HG02943 (cell line): ENCODE measurements at regions not wholly inside any gene's neighbourhood (a gene's known extent, or its start where the extent isn't known, plus 50 kb on each side); places are given as distances from the start of the nearest gene placed in this dataset.
"Not testable (repeated sequence)": the region's sequence is repeated elsewhere in the genome, so short reads cannot be mapped to it uniquely, and the experiment has no call there.

Source experiments
- ATAC-seq: cut with Tn5 transposase; IDR thresholded peaks from one replicate; pipeline ENCODE4 v1.9.1; 2021; ENCODE audit warnings: mild to moderate bottlenecking, low read depth, moderate library complexity; ENCODE audit not compliant: unreplicated experiment

DNA sequence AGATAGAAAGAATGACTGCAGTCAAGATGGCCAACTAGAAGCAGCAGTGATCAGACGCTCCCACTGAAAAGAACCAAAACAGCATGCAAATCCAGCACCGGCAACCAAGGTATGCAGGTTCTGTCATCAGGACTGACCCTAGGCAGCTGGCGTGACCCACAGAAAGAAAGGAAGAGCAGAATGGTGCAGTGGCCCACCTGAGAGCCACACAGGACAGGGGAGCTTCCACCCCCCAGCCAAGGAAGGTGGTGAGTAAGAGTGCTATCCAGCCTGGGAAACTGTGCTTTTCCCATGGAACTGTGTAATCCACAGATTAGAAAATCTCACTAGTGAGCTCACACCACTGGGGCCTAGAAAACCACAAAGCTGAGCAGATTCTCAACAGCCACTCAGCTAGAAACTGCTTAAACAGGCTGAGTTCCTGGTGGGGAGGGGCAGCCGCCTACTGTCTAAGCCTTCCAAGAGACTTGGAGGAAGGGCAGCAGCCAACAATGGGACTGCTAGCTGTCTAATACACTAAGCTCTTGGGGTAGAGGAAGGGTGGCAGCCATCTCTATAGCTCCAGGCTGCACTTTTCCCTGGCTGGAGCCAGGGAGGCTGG lies 127.9 kb downstream of the EVA1A start:
- ATAC-seq: peak; percentile 82

DNA sequence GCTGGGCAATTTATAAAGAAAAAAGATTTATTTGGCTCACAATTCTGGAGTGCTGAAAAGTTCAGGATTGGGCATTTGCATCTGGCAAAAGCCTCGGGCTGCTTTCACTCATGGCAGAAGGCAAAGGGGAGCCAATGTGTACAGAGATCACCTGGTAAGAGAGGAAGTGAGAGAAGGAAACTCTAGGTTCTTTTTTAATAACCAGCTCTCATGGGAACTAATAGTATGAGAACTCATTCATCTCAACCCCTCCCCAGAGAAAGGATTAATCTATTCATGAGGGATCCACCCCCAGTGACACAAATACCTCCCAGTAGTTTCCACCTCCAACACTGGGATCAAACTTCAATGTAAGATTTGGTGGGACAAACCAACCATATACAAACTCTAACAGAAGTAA lies 129.0 kb downstream of the EVA1A start:
- ATAC-seq: peak; percentile 66

DNA sequence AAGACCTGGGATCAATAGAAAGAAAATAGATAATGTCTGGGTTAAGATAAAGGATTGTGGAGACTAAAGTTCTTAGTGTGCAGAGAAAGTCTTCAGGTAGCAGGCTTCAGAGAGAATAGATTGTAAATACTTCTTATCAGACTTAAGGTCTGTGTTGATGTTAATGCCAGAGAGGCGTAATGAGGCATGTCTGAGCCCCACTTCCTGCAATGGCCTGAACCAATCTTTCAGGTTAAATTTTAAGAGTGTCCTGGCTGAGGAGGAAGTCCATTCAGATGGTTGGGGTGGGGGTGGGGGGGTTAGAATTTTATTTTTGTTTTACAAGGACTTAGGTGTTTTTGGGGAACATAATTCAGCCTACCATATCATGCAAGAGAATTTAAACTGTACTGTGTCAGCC lies 129.5 kb downstream of the EVA1A start:
- ATAC-seq: peak; percentile 16

DNA sequence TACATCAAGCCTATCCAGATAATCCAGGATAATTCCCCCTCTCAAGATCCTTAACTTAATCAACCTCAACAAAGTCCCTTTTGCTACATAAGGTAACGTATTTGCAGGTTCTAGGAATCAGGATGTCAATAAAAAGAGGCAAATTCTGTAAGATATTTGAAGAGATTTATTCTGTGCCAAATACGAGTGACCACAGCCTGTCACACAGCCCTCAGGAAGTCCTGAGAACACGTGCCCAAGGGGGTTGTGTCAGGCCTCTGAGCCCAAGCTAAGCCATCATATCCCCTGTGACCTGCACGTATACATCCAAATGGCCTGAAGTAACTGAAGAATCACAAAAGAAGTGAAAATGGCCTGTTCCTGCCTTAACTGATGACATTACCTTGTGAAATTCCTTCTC lies 130.3 kb downstream of the EVA1A start:
- ATAC-seq: not testable (repeated sequence)

DNA sequence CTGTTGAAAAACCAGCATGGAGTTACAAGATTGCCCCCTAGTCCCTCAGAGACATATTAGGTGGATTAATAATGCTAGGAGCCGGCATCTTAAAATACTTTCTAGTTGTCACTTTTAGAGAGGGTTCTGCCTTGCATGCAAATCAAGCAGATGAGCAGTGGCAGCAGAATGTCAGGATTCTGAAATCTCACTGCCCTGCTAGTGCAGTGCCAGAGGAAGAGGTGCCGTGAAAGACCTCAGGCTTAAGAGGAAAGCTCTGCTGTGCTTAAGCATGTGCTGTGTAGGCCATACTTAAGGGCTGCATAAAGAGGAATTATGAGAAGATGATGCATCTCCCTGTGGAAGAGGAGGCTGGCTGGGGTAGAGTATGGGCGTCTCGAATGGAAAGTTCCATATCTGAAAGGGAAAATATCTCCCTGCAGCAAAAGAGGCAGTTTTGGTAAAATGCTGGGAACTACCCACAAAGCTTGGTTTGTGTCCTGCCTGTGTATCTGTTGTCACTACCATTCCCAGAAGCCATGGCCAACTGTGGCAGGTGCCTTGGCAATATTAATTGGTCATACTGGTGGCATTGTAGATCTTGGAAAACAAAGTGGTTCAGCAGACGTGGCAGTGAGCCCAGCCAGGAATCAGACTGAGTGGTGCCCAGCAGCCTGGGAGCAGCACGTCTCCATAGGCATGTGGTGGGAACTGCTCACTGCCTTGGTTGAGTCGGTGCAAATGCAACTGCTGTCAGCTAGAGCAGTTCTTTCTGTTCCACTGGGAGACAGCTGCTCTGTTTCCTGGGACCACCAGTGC lies 131.9 kb downstream of the EVA1A start:
- ATAC-seq: no peak

DNA sequence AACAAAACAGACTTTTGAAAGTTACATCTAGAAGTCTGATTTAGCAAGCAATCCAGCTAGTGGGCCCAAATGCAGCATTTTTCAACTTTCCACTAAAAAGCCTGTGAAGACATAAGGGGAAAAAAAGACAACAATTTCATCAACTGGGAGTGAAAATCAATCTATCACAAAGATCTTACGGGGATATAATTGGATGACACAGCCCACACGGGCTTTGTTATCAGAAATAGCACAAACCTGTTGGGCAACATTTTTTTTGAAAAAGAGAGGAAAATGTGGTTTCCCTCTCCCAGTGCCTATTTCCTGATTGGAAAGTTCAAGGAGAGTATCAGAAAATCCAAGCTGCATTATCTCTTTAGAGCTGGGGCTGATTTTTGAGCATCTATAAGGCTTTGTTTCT lies 132.7 kb downstream of the EVA1A start:
- ATAC-seq: no peak

DNA sequence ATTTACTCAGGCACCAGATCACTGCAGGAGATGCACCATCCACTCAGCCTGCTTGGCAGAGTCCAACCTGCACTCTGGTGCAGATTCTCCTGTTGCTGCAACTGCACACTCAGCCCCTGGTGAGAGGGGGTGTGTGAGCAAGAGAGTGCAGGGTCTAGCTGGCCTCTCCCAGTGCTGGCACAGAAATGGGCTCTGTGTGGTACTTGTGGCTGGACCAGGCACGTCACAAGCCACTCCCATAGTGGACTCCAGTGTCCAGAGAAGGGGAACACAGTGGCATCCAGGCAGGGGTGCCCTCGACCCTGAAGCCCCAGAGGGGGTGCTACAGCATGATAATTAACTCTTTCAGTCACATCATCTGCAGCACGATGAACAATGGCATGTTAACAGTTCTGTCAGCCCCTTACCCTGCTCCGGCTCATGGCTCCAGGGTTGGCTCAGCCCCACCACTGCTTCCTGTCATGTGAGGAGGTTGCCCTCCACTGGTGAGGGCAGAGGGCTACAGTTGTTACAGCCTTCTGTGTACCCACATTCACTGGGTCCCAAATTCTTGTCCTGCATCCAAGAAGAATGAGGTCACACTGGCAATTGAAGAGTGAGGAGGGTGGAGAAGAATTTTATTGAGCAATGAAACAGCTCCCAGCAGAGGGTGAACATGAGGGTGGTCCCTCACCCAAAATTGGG lies 135.7 kb downstream of the EVA1A start:
- no peak for ATAC-seq

DNA sequence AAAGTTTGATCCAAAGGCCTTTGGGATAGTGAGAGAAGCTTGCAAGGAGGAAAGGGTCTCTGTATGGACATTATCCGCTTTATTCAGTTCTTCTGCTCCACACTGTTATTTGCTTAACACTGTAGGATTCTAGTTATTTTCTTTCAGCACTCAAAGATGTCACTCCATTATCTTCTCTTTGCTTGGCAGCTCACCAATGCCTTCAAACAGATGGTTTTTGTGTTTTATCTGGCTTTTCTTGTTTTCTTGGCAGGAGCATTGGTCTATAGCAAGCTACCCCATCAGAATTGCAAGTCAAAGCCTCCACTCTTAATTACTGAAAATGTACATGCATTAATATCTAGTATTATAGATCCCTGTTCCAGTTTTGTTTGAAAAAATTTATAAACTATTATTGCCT lies 138.8 kb downstream of the EVA1A start:
- ATAC-seq: no peak

DNA sequence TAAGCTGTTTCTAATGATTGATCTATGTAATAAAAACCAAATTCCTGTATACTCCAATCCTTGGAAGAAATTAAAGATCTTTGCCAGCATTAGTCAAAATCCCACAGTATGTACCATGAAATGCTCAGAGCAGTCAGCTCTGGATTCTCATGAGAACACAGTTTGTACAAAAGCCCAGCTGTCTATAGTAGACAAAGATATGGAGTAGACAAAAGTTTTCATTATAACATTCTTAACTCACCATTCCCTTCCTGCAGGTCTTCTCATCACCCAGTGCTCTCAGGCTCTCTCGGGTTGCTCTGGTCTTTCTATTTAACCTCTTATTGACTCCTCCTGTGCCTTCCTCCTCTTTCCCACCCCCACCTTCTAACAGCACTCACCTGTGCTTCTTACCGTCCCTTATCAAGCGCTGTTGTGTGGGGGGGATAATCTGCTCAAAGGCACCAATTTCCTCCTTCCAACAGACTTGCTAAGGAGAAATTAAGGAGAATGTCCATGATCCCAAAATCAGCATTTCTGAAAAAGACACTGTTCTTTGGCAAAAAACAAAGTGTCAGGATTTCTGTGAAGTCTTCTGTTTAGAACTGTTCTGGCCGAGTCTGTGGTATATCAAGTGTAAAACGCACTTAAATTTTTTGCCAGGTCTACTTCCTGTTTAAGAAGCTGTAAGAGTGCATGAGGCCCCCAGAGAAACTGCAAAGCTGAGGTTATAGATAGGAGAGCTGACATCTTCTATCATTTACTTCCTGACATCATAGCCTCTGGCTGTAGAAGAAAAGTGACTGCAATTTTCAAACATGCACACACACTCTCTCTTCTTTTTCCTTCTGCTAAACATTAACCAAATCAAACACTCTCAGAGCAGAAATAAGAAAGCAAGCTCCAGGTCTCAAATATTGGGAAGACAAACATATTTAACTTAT lies 144.1 kb downstream of the EVA1A start:
- ATAC-seq: peak; percentile 71

DNA sequence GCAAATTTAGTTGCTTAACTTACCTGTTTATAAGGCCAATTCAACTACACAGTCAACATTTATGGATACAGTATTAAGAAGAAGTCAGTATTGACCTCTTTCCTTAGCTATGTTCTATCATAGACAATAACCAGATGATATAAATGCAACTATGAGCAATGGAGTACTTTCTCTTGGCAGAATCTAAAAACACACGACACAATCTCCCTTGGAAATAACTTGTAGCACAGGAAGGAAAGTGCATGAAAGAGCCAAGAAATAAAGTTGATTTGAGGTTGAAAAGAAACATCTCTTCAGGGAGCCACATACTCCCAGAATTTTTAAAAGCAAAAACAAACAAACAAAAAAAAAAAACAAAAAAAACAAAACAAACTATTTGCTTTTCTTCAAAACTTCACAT lies 145.0 kb downstream of the EVA1A start:
- ATAC-seq: no peak

DNA sequence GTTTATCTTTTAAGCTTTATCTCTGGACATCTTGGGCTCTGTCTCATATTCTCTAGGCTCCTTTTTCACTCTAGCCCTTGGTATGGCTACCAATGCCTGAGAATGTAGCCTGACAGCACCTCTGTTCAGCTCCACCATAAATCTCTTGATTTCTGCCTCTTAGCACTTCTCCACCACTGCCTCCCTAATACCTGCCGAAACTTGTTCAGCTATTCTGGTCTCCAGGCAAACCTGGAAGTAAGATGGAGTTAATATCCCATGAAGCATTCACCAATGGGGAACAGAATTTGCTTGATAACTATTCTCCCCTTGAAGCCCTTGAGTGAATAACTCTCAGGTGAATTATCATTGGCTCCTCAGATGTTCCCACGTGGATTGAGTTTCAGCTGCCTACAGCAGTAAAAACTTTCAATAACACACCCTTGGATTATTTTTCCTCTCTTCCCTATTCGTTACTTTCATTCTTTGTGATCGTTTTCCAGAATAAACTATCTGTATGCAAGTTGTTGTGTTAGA lies 145.6 kb downstream of the EVA1A start:
- no peak for ATAC-seq

DNA sequence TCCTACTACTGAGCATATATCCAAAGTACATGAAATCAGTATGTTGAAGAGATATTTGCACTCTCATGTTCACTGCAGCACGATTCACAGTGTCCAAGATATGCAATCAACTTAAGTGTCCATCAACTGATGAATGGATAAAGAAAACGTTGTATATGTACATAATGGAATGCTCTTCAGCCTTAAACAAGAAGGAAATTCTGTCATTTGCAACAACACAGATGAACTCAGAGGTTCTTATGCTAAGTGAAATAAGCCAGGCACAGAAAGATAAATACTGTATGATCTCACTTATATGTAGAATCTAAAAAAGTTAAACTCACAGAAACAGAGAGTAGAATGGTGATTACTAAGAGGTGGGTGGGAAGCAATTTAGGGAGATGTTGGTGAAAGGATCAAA lies 149.2 kb downstream of the EVA1A start:
- no peak for ATAC-seq

DNA sequence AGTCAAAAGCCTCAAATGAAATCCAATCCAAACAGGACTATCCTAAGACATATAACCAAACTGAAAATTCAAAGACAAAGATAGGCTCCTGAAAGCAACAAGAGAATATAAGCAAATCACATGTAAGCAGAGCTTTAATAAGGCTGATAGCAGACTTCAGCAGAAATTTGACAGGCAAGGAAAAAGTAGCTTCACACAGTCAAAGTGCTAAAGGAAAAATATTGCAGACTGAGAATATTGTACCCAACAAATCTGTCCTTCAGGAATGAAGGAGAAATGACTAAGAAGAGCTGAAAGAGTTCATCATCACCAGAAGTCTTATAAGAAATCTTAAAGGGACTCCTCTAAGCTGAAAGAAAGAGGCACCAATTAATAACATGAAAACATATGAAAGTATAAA lies 150.0 kb downstream of the EVA1A start:
- no peak for ATAC-seq

DNA sequence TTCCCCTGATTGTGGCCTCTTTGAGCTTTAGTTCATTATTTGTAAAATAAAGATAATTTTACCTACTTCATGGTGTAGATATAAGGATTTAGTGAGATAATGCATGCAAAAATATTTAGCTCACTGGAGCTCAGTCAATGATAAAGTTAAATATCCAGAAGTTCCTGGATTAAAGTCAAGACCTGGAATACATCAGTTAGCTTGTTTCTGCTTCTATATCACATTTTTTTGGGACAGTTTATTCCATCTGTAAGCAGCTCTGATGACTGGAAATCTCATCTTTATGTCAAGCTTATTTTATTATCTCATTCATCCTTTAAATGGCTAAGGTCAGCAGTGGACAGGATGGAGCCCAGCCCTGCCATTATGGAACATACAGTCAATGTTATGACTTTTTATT lies 152.0 kb downstream of the EVA1A start:
- no peak for ATAC-seq

DNA sequence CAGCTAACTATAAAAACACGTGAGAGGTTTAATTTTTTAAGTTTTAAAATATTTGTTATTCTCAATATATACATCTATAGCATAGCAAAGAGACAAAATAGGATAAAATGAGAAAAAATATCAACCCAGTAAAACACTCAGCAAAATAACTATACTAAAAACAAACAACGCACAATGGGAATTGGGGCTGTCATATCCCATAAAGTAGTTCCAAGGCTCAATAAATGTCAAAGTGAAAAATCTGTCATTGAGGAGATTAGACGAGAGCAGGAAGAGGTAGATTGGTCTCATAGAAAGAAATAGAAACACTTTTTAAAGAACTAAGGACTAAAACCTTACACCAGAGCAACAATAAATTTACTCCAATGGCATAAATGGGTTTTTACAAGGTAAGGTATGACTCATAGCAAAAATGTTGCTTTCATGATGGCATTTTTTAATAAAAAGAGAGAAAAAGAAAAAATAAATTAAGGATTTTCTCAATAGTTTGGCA lies 153.7 kb downstream of the EVA1A start:
- no peak for ATAC-seq

DNA sequence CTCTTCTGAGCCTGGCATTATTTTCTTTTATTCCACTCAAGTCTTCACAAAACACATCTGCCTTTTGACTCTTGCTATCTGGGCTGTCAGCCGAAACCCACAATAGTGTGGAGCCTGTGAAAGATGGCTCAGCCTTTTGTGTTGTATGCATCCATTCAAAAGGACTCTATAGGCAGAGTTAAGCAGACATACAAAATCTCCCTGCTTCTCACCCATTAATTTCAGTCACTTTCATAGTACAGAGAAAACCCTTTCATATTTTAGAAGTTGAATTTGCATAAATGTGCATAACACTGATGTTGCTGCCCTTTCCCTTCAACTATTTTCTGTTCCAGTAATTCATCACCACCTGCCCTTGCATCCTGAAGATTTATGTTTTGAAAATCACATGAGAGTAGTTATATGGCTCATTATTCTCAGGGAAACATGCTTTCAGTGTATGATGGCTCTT lies 154.6 kb downstream of the EVA1A start:
- ATAC-seq: no peak

DNA sequence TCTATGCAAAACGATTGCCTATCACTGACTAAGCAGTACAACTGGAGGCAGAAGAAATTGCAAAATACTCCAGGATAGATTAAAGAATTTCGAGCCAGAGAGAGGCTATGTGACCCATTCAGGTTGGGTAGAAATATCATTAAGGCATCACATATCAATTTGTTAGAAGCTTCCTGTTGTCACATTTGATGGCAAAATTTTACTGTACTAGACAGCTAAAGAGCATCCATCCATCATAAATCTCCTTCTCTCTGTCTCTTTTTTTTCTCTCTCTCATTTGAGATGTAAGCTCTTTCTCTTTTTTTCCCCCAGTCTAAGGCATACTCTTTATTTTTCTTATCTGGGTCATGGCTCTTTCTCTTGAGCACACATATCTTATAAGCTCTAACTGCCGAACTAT lies 155.7 kb downstream of the EVA1A start:
- ATAC-seq: no peak

DNA sequence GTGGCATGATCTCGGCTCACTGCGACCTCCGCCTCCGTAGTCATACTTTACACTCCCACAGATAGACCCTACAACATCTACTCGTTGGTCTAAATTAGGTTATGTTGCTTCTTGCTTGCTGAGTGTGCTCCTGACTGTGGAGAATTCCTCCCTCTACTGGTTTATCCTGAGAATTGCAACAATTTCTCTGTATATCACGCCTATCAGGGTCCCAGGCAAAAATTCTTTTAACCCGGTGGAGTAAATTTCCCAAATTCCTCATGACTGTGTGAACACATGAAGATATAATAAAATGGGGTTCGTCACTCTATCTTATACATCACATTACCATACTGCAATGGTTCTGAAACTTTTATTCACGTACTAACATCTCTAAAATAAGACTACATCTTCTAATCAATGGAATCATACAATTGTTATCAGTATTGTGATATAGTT lies 156.7 kb downstream of the EVA1A start:
- ATAC-seq: no peak

DNA sequence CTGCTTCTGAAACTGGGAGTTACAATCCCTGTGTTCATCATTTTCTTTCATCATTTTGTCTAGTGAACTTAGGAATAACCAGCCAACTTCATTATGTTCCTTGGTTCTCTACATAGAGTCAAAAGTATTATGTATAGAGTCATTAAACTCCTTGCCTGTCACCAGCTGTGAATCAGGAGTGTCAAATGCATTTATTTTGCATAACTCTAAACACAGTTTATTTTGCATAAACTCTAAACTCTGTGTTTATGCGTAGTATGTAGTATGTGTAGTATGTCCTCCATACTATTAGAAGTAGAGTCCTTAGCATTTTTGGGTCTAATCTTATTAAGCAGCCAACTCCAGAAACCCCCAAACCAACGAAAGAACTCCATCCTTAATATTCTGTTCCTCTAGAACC lies 164.4 kb downstream of the EVA1A start:
- no peak for ATAC-seq

DNA sequence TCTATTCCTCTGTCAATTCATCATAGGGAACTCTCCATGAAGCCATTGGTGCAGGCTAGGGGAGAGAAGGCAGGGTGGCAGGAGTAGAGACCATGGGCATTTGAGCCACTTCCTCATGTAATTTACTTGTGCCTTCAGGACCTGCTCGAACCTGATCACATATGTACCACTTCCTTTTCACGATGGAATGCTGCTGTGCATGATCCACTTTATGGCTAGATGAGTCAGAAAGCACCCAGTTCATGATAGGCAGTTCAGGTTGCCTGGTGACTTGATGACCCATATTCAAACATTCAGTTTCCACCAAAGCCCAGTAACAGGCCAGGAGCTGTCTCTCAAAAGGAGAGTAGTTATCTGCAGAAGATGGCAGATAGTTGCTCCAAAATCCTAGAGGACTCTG lies 166.0 kb downstream of the EVA1A start:
- ATAC-seq: not testable (repeated sequence)
